GM12878 (cell line): ENCODE measurements at regions not wholly inside any gene's neighbourhood (a gene's known extent, or its start where the extent isn't known, plus 50 kb on each side); places are given as distances from the start of the nearest gene placed in this dataset.
"Not testable (repeated sequence)": the region's sequence is repeated elsewhere in the genome, so short reads cannot be mapped to it uniquely, and the experiment has no call there.

ENCODE experiments used
- ATAC-seq: fragments of 200-7000 bp; cut with Tn5 transposase; 3 replicates; pipeline ENCODE4 v1.9.1; 2020; ENCODE audit warnings: mild to moderate bottlenecking, moderate library complexity
- BruUV-seq: library from RNA; stranded (reverse); fragments of 400-500 nt; replicated peaks from 2 replicates; lab custom pipeline; 2021; lab: Mats Ljungman, UMichigan
- CTCF ChIA-PET: fragments of 300-600 bp; sonication (Branson Sonifier 250); formaldehyde crosslinking; extraction: SDS; loops from one replicate; lab custom pipeline; 2021; ENCODE audit warnings: inconsistent platforms; lab: Yijun Ruan, JAX
- POLR2A ChIA-PET: fragments of 350-600 bp; formaldehyde crosslinking; extraction: SDS; loops from one replicate; lab custom pipeline; 2021; ENCODE audit warnings: inconsistent platforms; lab: Charles Lee
- RAD21 ChIA-PET: fragments of 300-600 bp; sonication (Branson Sonifier 250); formaldehyde crosslinking; loops from one replicate; lab custom pipeline; 2023; ENCODE audit warnings: antibody characterized with exemption; ENCODE audit not compliant: unreplicated experiment; lab: Charles Lee
- SMC1A ChIA-PET: fragments of 300-600 bp; sonication (Branson Sonifier 250); formaldehyde crosslinking; loops from one replicate; lab custom pipeline; 2023; ENCODE audit not compliant: unreplicated experiment, uncharacterized antibody; lab: Charles Lee
- DNase-seq: peaks from one replicate; pipeline ENCODE4 v3.0.0-alpha.2; 2011; ENCODE audit warnings: low read depth, low spot score
- FAIRE-seq: peaks from 3 replicates; lab custom pipeline; 2011; peaks lifted over from hg19 to GRCh38; lab: Jason Lieb, UNC
- H2AFZ ChIP-seq: 2 replicates; pipeline ENCODE4 v1.6.0; 2011; ENCODE audit warnings: low read depth, low read length, control low read depth; ENCODE audit not compliant: control insufficient read depth
- H3K27ac ChIP-seq: 2 replicates; pipeline ENCODE4 v1.5.1; 2011; ENCODE audit warnings: control low read depth; ENCODE audit not compliant: control insufficient read depth, insufficient read depth
- H3K27me3 ChIP-seq, 2 experiments: replicated peaks in 1 of 2; 2 replicates each; pipeline versions ENCODE4 v1.6.0 to v1.6.1; 2011; ENCODE audit warnings: low read length in 1 of 2; ENCODE audit not compliant: control insufficient read depth in 2 of 2, insufficient read depth in 2 of 2
- H3K36me3 ChIP-seq, 2 experiments: 2 replicates each; pipeline ENCODE4 v1.5.1; 2011; ENCODE audit warnings: low read length in 1 of 2; ENCODE audit not compliant: control insufficient read depth in 2 of 2, insufficient read depth in 2 of 2
- H3K4me1 ChIP-seq: 2 replicates; pipeline ENCODE4 v1.6.1; 2011; ENCODE audit warnings: mild to moderate bottlenecking, low read length, moderate library complexity, mixed read lengths; ENCODE audit not compliant: control insufficient read depth, insufficient read depth
- H3K4me2 ChIP-seq: 2 replicates; pipeline ENCODE4 v1.6.0; 2011; ENCODE audit warnings: control low read depth; ENCODE audit not compliant: control insufficient read depth, insufficient read depth
- H3K4me3 ChIP-seq: fragments of 200-600 bp; sonication (generic); 2 replicates; pipeline ENCODE4 v1.5.1; 2016
- H3K79me2 ChIP-seq: 2 replicates; pipeline ENCODE4 v1.6.0; 2011; ENCODE audit warnings: low read length; ENCODE audit not compliant: control insufficient read depth, insufficient read depth
- H3K9ac ChIP-seq: 2 replicates; pipeline ENCODE4 v1.8.0; 2011; ENCODE audit warnings: low read length, control low read depth, mixed read lengths; ENCODE audit not compliant: control insufficient read depth, insufficient read depth
- H3K9me3 ChIP-seq: replicated peaks from 3 replicates; pipeline ENCODE4 v1.5.1; 2011; ENCODE audit warnings: mild to moderate bottlenecking, low read length; ENCODE audit not compliant: control insufficient read depth, insufficient read depth
- H4K20me1 ChIP-seq: 2 replicates; pipeline ENCODE4 v1.6.0; 2011; ENCODE audit not compliant: control insufficient read depth, insufficient read depth
- CHD1 ChIP-seq: IDR thresholded peaks from 2 replicates; pipeline ENCODE4 v1.6.1; 2012; ENCODE audit warnings: low read depth, low read length, improper control_type of control experiment
- ETV6 ChIP-seq, 2 experiments: fragments of 450-650 bp in 1 of 2; IDR thresholded peaks in 1 of 2; conservative IDR thresholded peaks in 1 of 2; 2 replicates each; pipeline ENCODE4 v1.6.1; 2014; ENCODE audit warnings: antibody characterized with exemption in 1 of 2, borderline replicate concordance in 1 of 2, low read depth in 1 of 2, mild to moderate bottlenecking in 1 of 2, moderate library complexity in 1 of 2
- MYC ChIP-seq: IDR thresholded peaks from 2 replicates; pipeline ENCODE4 v1.6.1; 2011; ENCODE audit warnings: mild to moderate bottlenecking, low read length, moderate library complexity, inconsistent platforms; ENCODE audit not compliant: insufficient read depth, insufficient replicate concordance, insufficient read length, severe bottlenecking
- NFXL1 ChIP-seq: fragments of 450-650 bp; IDR thresholded peaks from 2 replicates; pipeline ENCODE4 v1.6.1; 2017; ENCODE audit warnings: antibody characterized with exemption, mild to moderate bottlenecking, borderline replicate concordance
- NR2F1 ChIP-seq: fragments of 450-650 bp; conservative IDR thresholded peaks from 2 replicates; pipeline ENCODE4 v1.6.1; 2017; ENCODE audit warnings: mild to moderate bottlenecking
- RELA ChIP-seq: fragments of 450-650 bp; IDR thresholded peaks from 2 replicates; pipeline ENCODE4 v1.8.0; 2014; ENCODE audit warnings: borderline replicate concordance; ENCODE audit not compliant: partially characterized antibody
- SPI1 ChIP-seq: IDR thresholded peaks from 2 replicates; pipeline ENCODE4 v1.6.1; 2011; ENCODE audit warnings: low read depth, mild to moderate bottlenecking, low read length, moderate library complexity, borderline replicate concordance; ENCODE audit not compliant: insufficient read depth
- TBL1XR1 ChIP-seq: IDR thresholded peaks from 2 replicates; pipeline ENCODE4 v1.6.1; 2012; ENCODE audit warnings: low read depth, low read length, improper control_type of control experiment
- TCF12 ChIP-seq: IDR thresholded peaks from 2 replicates; pipeline ENCODE4 v1.6.1; 2011; ENCODE audit warnings: low read depth, mild to moderate bottlenecking, low read length
- TCF3 ChIP-seq: IDR thresholded peaks from 2 replicates; pipeline ENCODE4 v1.6.1; 2012; ENCODE audit warnings: low read depth, mild to moderate bottlenecking, low read length, borderline replicate concordance; ENCODE audit not compliant: insufficient read depth
- ZNF274 ChIP-seq: IDR thresholded peaks from one replicate; pipeline ENCODE4 v1.8.0; 2011; ENCODE audit not compliant: insufficient read length, insufficient read depth
- ZNF592 ChIP-seq: fragments of 450-650 bp; IDR thresholded peaks from 2 replicates; pipeline ENCODE4 v1.6.1; 2017; ENCODE audit warnings: mild to moderate bottlenecking, moderate library complexity
- WGBS: methylation state at CpG from one replicate; pipeline ENCODE4 v1.1.6; 2016; ENCODE audit warnings: low lambda C conversion rate; ENCODE audit not compliant: insufficient replicate concordance, insufficient coverage; ENCODE audit errors: missing lambda C conversion rate; 5-methylcytosine and 5-hydroxymethylcytosine counted together
- in situ Hi-C: fragments of 300-500 bp; cut with MboI; formaldehyde crosslinking; loops from 9 replicates; pipeline ENCODE4 v1.14.3; 2018; ENCODE audit warnings: mixed read lengths
- intact Hi-C: fragments of 100-400 bp; cut with micrococcal nuclease; formaldehyde crosslinking; loops from one replicate; pipeline ENCODE4 v1.14.2; 2022; ENCODE audit not compliant: unreplicated experiment

GRCh38 chr2:158882297-158882696, 86.1 kb upstream of the TANC1 start:
- H3K27me3 ChIP-seq, result no peaks in the 10 kb centered on the region
- POLR2A ChIA-PET, result no interaction called here
- RAD21 ChIA-PET, result interaction anchor here (1.7 kb wide), 1 partner anchor 236 kb away, joined by 3 read pairs; no protein-coding TSS in a partner anchor
- TF ChIP-seq NFXL1, result no peak
- TF ChIP-seq RELA, result no peak
- TF ChIP-seq ZNF592, result no peak
- TF ChIP-seq ETV6 (conservative IDR thresholded peaks at IDR 0.05 in 1 of 2, IDR thresholded peaks at IDR 0.05 in 1 of 2; ENCODE audit: borderline replicate concordance in 1 of 2, low read depth in 1 of 2), result no peak
- TF ChIP-seq SPI1, result no peak
- no peak for TF ChIP-seq ZNF274
- no peak for TF ChIP-seq TBL1XR1
- no peak for TF ChIP-seq MYC
- TF ChIP-seq TCF3, result no peak
- no peak for TF ChIP-seq TCF12
- TF ChIP-seq NR2F1, result no peak
- no peak for TF ChIP-seq CHD1
- H3K4me1 ChIP-seq, result no peaks in the 10 kb centered on the region
- H3K79me2 ChIP-seq, result no peaks in the 10 kb centered on the region
- no peaks in the 10 kb centered on the region for H3K36me3 ChIP-seq
- BruUV-seq, result no TSS peak
- no peak overlapping the region for H3K9ac ChIP-seq
- WGBS, result 71% methylated on average over 8 of the region's 8 CpGs
- DNase-seq, result no peak
- SMC1A ChIA-PET, result no interaction called here
- no peak for ATAC-seq
- no peaks in the 10 kb centered on the region for H4K20me1 ChIP-seq
- CTCF ChIA-PET, result no interaction called here
- H3K4me2 ChIP-seq, result no peak overlapping the region
- no peak overlapping the region for H3K4me3 ChIP-seq
- no peak for FAIRE-seq
- intact Hi-C loops, result no loop called here
- H3K27ac ChIP-seq, result no peak overlapping the region
- H2AFZ ChIP-seq, result no peak overlapping the region
- in situ Hi-C loops, result no loop called here
- no peaks in the 10 kb centered on the region for H3K9me3 ChIP-seq

- H3K9me3 ChIP-seq, H3K27ac ChIP-seq, H4K20me1 ChIP-seq, ATAC-seq, FAIRE-seq, intact Hi-C loops, H3K9ac ChIP-seq, RAD21 ChIA-PET, DNase-seq, BruUV-seq, H3K4me1 ChIP-seq, POLR2A ChIA-PET, H3K27me3 ChIP-seq, H2AFZ ChIP-seq, H3K4me2 ChIP-seq, in situ Hi-C loops, CTCF ChIA-PET, H3K36me3 ChIP-seq, H3K4me3 ChIP-seq, H3K79me2 ChIP-seq: not testable (repeated sequence)
- 54% methylated on average over 3 of the region's 3 CpGs for WGBS
- SMC1A ChIA-PET, result interaction anchor here (1.4 kb wide), 1 partner anchor 18 kb away, joined by 3 read pairs; no protein-coding TSS in a partner anchor
Observed at GRCh38 chr2:158884552-158884951, 83.9 kb upstream of the TANC1 start.
